Upper lobe of left lung (tissue), 6 donors: ENCODE measurements at regions not wholly inside any gene's neighbourhood (a gene's known extent, or its start where the extent isn't known, plus 50 kb on each side); places are given as distances from the start of the nearest gene placed in this dataset.

Source experiments
- ATAC-seq, 2 donors: fragments of 200-7000 bp; cut with Tn5 transposase; one replicate each; pipeline ENCODE4 v1.9.1; 2022; ENCODE audit warnings: mild to moderate bottlenecking in 2 of 2, moderate library complexity in 2 of 2; ENCODE audit not compliant: low FRiP score in 2 of 2
- DNase-seq, 2 donors: peaks; one replicate each; pipeline ENCODE4 v3.0.0-alpha.2; 2019 to 2020
- H3K27ac ChIP-seq, 4 donors: fragments of 200-600 bp; sonication (generic); one replicate each; pipeline ENCODE4 v1.5.1; 2016 to 2019
- H3K27me3 ChIP-seq, 4 donors: fragments of 200-600 bp; sonication (generic); one replicate each; pipeline ENCODE4 v1.5.1; 2017 to 2019
- H3K36me3 ChIP-seq, 4 donors: fragments of 200-600 bp; sonication (generic); one replicate each; pipeline ENCODE4 v1.5.1; 2016 to 2019
- H3K4me1 ChIP-seq, 4 donors: fragments of 200-600 bp; sonication (generic); one replicate each; pipeline ENCODE4 v1.5.1; 2018 to 2019
- H3K4me3 ChIP-seq, 4 donors: fragments of 200-600 bp; sonication (generic); one replicate each; pipeline ENCODE4 v1.5.1; 2017 to 2019; ENCODE audit warnings: mild to moderate bottlenecking in 2 of 4, moderate library complexity in 1 of 4
- H3K9me3 ChIP-seq, 4 donors: fragments of 200-600 bp; sonication (generic); one replicate each; pipeline ENCODE4 v1.5.1; 2018 to 2019
- CTCF ChIP-seq, 6 experiments: fragments of 450-650 bp in 4 of 6; fragments of 200-600 bp in 2 of 6; sonication (generic) in 2 of 6; IDR thresholded peaks; one replicate each; pipeline ENCODE4 v1.5.1; 2016 to 2019; ENCODE audit warnings: antibody characterized with exemption in 6 of 6
- EP300 ChIP-seq, 4 donors: sonication (generic); formaldehyde crosslinking; IDR thresholded peaks; one replicate each; pipeline ENCODE4 v1.5.1; 2017; ENCODE audit warnings: antibody characterized with exemption in 4 of 4, control low read depth in 2 of 4
- POLR2A ChIP-seq, 4 donors: fragments of 450-650 bp; IDR thresholded peaks; one replicate each; pipeline ENCODE4 v1.5.1; 2016 to 2017; ENCODE audit warnings: antibody characterized with exemption in 4 of 4, mild to moderate bottlenecking in 2 of 4
- POLR2AphosphoS5 ChIP-seq, 2 donors: sonication (generic); formaldehyde crosslinking; IDR thresholded peaks; one replicate each; pipeline ENCODE4 v1.5.1; 2017; ENCODE audit warnings: antibody characterized with exemption in 2 of 2
- WGBS, 2 donors: methylation state at CpG; one replicate each; pipeline ENCODE4 v1.1.5; 2017 to 2018; 5-methylcytosine and 5-hydroxymethylcytosine counted together
- donor health status: DM: no; HTN: no; CAD: no; lungs with moderate emphysema.
- donor health status: DM: no; HTN: yes; CAD: no; lungs with severe emphysema.

- DNase-seq: no peak
These were observed 126.0 kb upstream of the HDAC4 start for GRCh38 chr2:239526666-239527415.

GRCh38 chr2:239526038-239526437 is 125.2 kb upstream of the HDAC4 start:
- Histone ChIP-seq H3K27ac (no peak overlapping the region), H3K4me3 (no peak overlapping the region), H3K27me3 (no peaks in the 10 kb centered on the region), H3K4me1 (no peaks in the 10 kb centered on the region), H3K36me3 (no peaks in the 10 kb centered on the region), H3K9me3 (no peaks in the 10 kb centered on the region)
- DNase-seq (no peak), ATAC-seq (no peak)
- TF ChIP-seq CTCF (IDR thresholded peaks at IDR 0.05): no peak
- TF ChIP-seq EP300 (IDR thresholded peaks at IDR 0.05): no peak
- TF ChIP-seq POLR2A (IDR thresholded peaks at IDR 0.05): no peak
- no peak for TF ChIP-seq POLR2AphosphoS5 (IDR thresholded peaks at IDR 0.05)
- WGBS, 2 donors: 66 to 78% methylated on average over 5 to 8 of the region's 8 CpGs

More at GRCh38 chr2:239526666-239527415, 126.0 kb upstream of the HDAC4 start:
- no peak for ATAC-seq
- TF ChIP-seq POLR2A (IDR thresholded peaks at IDR 0.05) (no peak), CTCF (IDR thresholded peaks at IDR 0.05) (no peak), EP300 (IDR thresholded peaks at IDR 0.05) (no peak), POLR2AphosphoS5 (IDR thresholded peaks at IDR 0.05) (no peak)
- Histone ChIP-seq H3K27ac (no peak overlapping the region), H3K4me3 (no peak overlapping the region), H3K36me3 (no peaks in the 10 kb centered on the region), H3K27me3 (no peaks in the 10 kb centered on the region), H3K9me3 (no peaks in the 10 kb centered on the region), H3K4me1 (no peaks in the 10 kb centered on the region)
- 87 to 90% methylated on average over 13 to 22 of the region's 25 CpGs for WGBS, 2 donors

GRCh38 chr2:239523954-239524330 is 123.1 kb upstream of the HDAC4 start:
- H3K36me3 ChIP-seq: no peaks in the 10 kb centered on the region
- ATAC-seq (no peak), DNase-seq (no peak)
- no peak overlapping the region for H3K27ac ChIP-seq
- no peaks in the 10 kb centered on the region for H3K9me3 ChIP-seq
- H3K27me3 ChIP-seq: no peaks in the 10 kb centered on the region
- no peaks in the 10 kb centered on the region for H3K4me1 ChIP-seq
- WGBS, 2 donors: 40 to 79% methylated on average over 2 of the region's 2 CpGs
- no peak overlapping the region for H3K4me3 ChIP-seq
- TF ChIP-seq EP300 (IDR thresholded peaks at IDR 0.05) (no peak), CTCF (IDR thresholded peaks at IDR 0.05) (no peak), POLR2AphosphoS5 (IDR thresholded peaks at IDR 0.05) (no peak), POLR2A (IDR thresholded peaks at IDR 0.05) (no peak)

GRCh38 chr2:239523147-239523953 is 122.5 kb upstream of the HDAC4 start:
- Histone ChIP-seq H3K9me3 (no peaks in the 10 kb centered on the region), H3K4me3 (no peak overlapping the region), H3K27me3 (no peaks in the 10 kb centered on the region), H3K27ac (no peak overlapping the region), H3K36me3 (no peaks in the 10 kb centered on the region), H3K4me1 (no peaks in the 10 kb centered on the region)
- no peak for TF ChIP-seq POLR2A (IDR thresholded peaks at IDR 0.05)
- no peak for TF ChIP-seq CTCF (IDR thresholded peaks at IDR 0.05)
- TF ChIP-seq EP300 (IDR thresholded peaks at IDR 0.05): no peak
- no peak for TF ChIP-seq POLR2AphosphoS5 (IDR thresholded peaks at IDR 0.05)
- DNase-seq (no peak), ATAC-seq (no peak)
- WGBS, 2 donors: 69 to 84% methylated on average over 7 to 15 of the region's 15 CpGs
